Stomach (tissue), 8 donors: ENCODE measurements at regions not wholly inside any gene's neighbourhood (a gene's known extent, or its start where the extent isn't known, plus 50 kb on each side); places are given as distances from the start of the nearest gene placed in this dataset.

ENCODE experiments used
- DNase-seq, 2 donors: peaks; one replicate each; pipeline versions ENCODE4 v3.0.0 to v3.0.0-alpha.2; 2013 to 2019
- H3K27ac ChIP-seq, 5 donors: fragments of 200-600 bp in 4 of 5; sonication (generic) in 4 of 5; one replicate each; pipeline ENCODE4 v1.5.1; 2013 to 2019; ENCODE audit warnings: mild to moderate bottlenecking in 1 of 5, moderate library complexity in 1 of 5
- H3K27me3 ChIP-seq, 3 donors: fragments of 200-600 bp; sonication (generic); one replicate each; pipeline ENCODE4 v1.5.1; 2017 to 2019; ENCODE audit warnings: mixed run types in 1 of 3
- H3K36me3 ChIP-seq, 4 donors: fragments of 200-600 bp; sonication (generic); 1 replicate in 3 of 4; 2 replicates in 1 of 4; pipeline ENCODE4 v1.5.1; 2016 to 2019
- H3K4me1 ChIP-seq, 4 donors: fragments of 200-600 bp; sonication (generic); one replicate each; pipeline ENCODE4 v1.5.1; 2016 to 2019
- H3K4me3 ChIP-seq, 4 donors: fragments of 200-600 bp; sonication (generic) in 3 of 4; one replicate each; pipeline ENCODE4 v1.5.1; 2016 to 2019; ENCODE audit warnings: mild to moderate bottlenecking in 1 of 4
- H3K9me3 ChIP-seq, 4 donors: fragments of 200-600 bp; sonication (generic); one replicate each; pipeline ENCODE4 v1.5.1; 2016 to 2019
- CTCF ChIP-seq, 7 experiments: fragments of 450-650 bp in 4 of 7; fragments of 200-600 bp in 3 of 7; sonication (generic) in 3 of 7; IDR thresholded peaks; one replicate each; pipeline ENCODE4 v1.5.1; 2016 to 2019; ENCODE audit warnings: antibody characterized with exemption in 7 of 7, control low read depth in 2 of 7, mild to moderate bottlenecking in 1 of 7
- EP300 ChIP-seq: sonication (generic); formaldehyde crosslinking; IDR thresholded peaks from one replicate; pipeline ENCODE4 v1.6.1; 2017; ENCODE audit warnings: antibody characterized with exemption
- POLR2A ChIP-seq, 4 donors: fragments of 450-650 bp; IDR thresholded peaks; one replicate each; pipeline ENCODE4 v1.6.1; 2016; ENCODE audit warnings: antibody characterized with exemption in 4 of 4, control low read depth in 2 of 4, mild to moderate bottlenecking in 1 of 4, moderate library complexity in 1 of 4
- POLR2AphosphoS5 ChIP-seq, 3 donors: sonication (generic); formaldehyde crosslinking; IDR thresholded peaks; one replicate each; pipeline ENCODE4 v1.6.1; 2016; ENCODE audit warnings: antibody characterized with exemption in 3 of 3
- WGBS, 5 donors: extraction: QIAGEN DNeasy Blood & Tissue Kit in 3 of 5; methylation state at CpG; one replicate each; pipeline versions ENCODE4 v1.1.5 to v1.1.7; 2013 to 2018; 5-methylcytosine and 5-hydroxymethylcytosine counted together
- intact Hi-C: fragments of 100-400 bp; cut with DNase I; formaldehyde crosslinking; loops from one replicate; pipeline ENCODE4 v1.15.1; 2023; ENCODE audit warnings: low total_unique reads
- donor health status: healthy with polysubstance abuse.
- donor health status: Bipolar disorder and iron deficiency.
- donor health status: healthy.

- DNase-seq: no peak
- no peaks in the 10 kb centered on the region for H3K36me3 ChIP-seq
- H3K4me1 ChIP-seq: no peaks in the 10 kb centered on the region
- intact Hi-C loops: no loop called here
- TF ChIP-seq CTCF (IDR thresholded peaks at IDR 0.05) (no peak), POLR2AphosphoS5 (IDR thresholded peaks at IDR 0.05) (no peak), POLR2A (IDR thresholded peaks at IDR 0.05) (no peak), EP300 (no peak)
- no peaks in the 10 kb centered on the region for H3K9me3 ChIP-seq
- no peaks in the 10 kb centered on the region for H3K27me3 ChIP-seq
- H3K4me3 ChIP-seq: no peak overlapping the region
- WGBS, 5 donors: 66 to 72% (median 71%) methylated on average over 5 of the region's 5 CpGs
- no peak overlapping the region for H3K27ac ChIP-seq
Measured at GRCh38 chr11:56932572-56933220, 56.0 kb upstream of the OR5AK2 start.

- no peak overlapping the region for H3K27ac ChIP-seq
- peaks cover 0 to 4% (median 0%) of the 10 kb centered on the region in 4 donors for H3K9me3 ChIP-seq
- 0 to 43% (median 2%) methylated on average over 1 of the region's 1 CpG for WGBS, 5 donors
- H3K27me3 ChIP-seq: no peaks in the 10 kb centered on the region
- no peaks in the 10 kb centered on the region for H3K4me1 ChIP-seq
- DNase-seq: no peak
- no peaks in the 10 kb centered on the region for H3K36me3 ChIP-seq
- no peak overlapping the region for H3K4me3 ChIP-seq
- intact Hi-C loops: no loop called here
- TF ChIP-seq POLR2A (IDR thresholded peaks at IDR 0.05) (no peak), EP300 (no peak), POLR2AphosphoS5 (IDR thresholded peaks at IDR 0.05) (no peak), CTCF (IDR thresholded peaks at IDR 0.05) (no peak)
Measured at GRCh38 chr11:56923116-56923515, 65.6 kb upstream of the OR5AK2 start.

GRCh38 chr11:56922421-56922820 lies 66.3 kb upstream of the OR5AK2 start:
- Histone ChIP-seq H3K36me3 (no peaks in the 10 kb centered on the region), H3K27ac (no peak overlapping the region), H3K27me3 (no peaks in the 10 kb centered on the region), H3K4me1 (no peaks in the 10 kb centered on the region), H3K4me3 (no peak overlapping the region), H3K9me3 (peaks cover 0 to 4% (median 0%) of the 10 kb centered on the region in 4 donors)
- no peak for DNase-seq
- intact Hi-C loops: no loop called here
- WGBS, 5 donors: 88 to 100% (median 94%) methylated on average over 1 of the region's 1 CpG
- TF ChIP-seq POLR2A (IDR thresholded peaks at IDR 0.05) (no peak), POLR2AphosphoS5 (IDR thresholded peaks at IDR 0.05) (no peak), EP300 (no peak), CTCF (IDR thresholded peaks at IDR 0.05) (no peak)

DNA sequence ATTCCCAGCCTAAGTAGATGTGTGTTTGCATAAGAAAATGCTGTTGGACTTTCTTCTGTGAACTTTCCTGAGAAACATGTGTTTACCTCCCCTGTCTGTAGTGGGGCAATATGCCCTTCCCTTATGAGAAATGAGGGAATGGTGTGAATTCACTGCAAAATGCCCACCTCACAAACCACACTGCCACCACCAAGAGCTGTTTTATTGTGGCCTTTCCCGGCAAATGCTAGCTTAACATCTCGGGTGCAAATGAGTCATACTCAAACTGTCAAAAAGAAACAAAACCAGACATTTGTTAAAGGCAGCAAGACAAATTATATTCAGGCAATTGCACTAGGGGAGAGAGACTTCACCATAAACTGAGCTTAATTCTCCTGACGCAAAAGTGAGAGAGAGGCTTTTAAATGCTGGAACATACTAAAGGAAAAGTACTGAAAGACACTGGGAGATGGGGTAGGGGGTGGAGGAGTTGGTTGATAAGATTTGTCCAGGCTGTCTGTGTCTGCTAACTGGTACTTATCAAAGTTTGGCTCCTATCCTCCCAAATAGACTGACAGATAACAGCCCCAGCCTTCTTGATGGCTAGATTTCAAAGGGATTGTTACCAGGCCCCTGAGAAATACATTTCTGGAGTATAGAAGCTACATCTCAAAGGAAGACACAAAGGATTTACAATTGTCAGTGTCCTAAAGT lies 70.9 kb upstream of the OR5AK2 start:
- Histone ChIP-seq H3K4me1 (no peaks in the 10 kb centered on the region), H3K36me3 (no peaks in the 10 kb centered on the region), H3K4me3 (no peak overlapping the region), H3K27me3 (no peaks in the 10 kb centered on the region), H3K27ac (no peak overlapping the region), H3K9me3 (peaks cover 0 to 4% (median 0%) of the 10 kb centered on the region in 4 donors)
- intact Hi-C loops: no loop called here
- 53 to 81% (median 70%) methylated on average over 3 of the region's 3 CpGs for WGBS, 5 donors
- DNase-seq: no peak
- TF ChIP-seq EP300 (no peak), POLR2A (IDR thresholded peaks at IDR 0.05) (no peak), CTCF (IDR thresholded peaks at IDR 0.05) (no peak), POLR2AphosphoS5 (IDR thresholded peaks at IDR 0.05) (no peak)
